HG03342 (cell line): ENCODE measurements at regions not wholly inside any gene's neighbourhood (a gene's known extent, or its start where the extent isn't known, plus 50 kb on each side); places are given as distances from the start of the nearest gene placed in this dataset.
A peak's percentile ranks its signal among the peaks of the same experiment; 100 is the strongest.

Experiments used
- ATAC-seq: cut with Tn5 transposase; IDR thresholded peaks from one replicate; pipeline ENCODE4 v1.9.1; 2021; ENCODE audit warnings: mild to moderate bottlenecking, moderate library complexity; ENCODE audit not compliant: unreplicated experiment

- no peak for ATAC-seq
These were observed 267.1 kb upstream of the TMTC4 start for GRCh38 chr13:100941377-100942368.

GRCh38 chr13:100940658-100941057 is 266.1 kb upstream of the TMTC4 start:
- ATAC-seq, result no peak

GRCh38 chr13:100933841-100934240 is 259.2 kb upstream of the TMTC4 start:
- ATAC-seq, result no peak

DNA sequence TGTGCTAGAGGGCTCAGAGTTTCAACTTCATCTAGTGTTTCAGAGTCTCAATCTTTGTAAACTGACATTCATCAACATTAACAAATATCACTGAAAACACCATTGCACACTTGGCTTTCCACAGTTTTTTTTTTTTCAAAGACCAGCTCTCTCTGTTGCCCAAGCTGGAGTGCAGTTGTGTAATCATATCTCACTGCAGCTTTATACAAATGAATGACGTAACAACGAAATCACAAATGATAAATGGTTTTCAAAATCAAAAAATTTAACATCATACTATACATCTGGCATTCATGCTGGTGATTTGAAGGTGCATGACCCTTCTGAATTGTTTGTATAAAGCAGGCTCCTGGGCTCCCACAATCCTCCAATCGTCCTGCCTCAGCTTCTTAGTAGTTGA is 248.0 kb upstream of the TMTC4 start:
- ATAC-seq, result no peak

GRCh38 chr13:100921139-100921538 is 246.5 kb upstream of the TMTC4 start:
- no peak for ATAC-seq

GRCh38 chr13:100917011-100917410 is 242.4 kb upstream of the TMTC4 start:
- no peak for ATAC-seq

GRCh38 chr13:100913143-100913542 is 238.5 kb upstream of the TMTC4 start:
- no peak for ATAC-seq

- ATAC-seq, result no peak
These were observed 229.8 kb upstream of the TMTC4 start for GRCh38 chr13:100904293-100904976.

GRCh38 chr13:100899720-100900316 is 225.2 kb upstream of the TMTC4 start:
- no peak for ATAC-seq

GRCh38 chr13:100898431-100898830 is 223.8 kb upstream of the TMTC4 start:
- ATAC-seq, result no peak

DNA sequence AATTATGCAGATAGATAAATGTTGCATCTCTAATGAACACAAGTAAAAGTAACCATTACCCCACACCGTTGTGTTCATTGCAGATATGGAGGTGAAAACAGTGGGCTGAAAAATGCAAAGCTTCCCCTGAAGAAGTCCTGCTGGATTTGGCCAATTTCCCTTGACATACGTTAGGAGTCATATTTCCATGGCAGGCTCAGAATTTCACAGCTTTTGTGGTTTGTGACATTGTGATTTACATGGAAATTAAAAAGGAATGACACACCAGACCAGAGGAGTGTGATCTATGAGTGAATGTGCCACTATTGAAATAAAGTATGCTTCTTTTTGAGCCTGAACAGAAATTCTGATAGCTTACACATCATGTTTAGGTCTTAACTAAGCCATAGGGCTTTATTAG is 221.1 kb upstream of the TMTC4 start:
- no peak for ATAC-seq

DNA sequence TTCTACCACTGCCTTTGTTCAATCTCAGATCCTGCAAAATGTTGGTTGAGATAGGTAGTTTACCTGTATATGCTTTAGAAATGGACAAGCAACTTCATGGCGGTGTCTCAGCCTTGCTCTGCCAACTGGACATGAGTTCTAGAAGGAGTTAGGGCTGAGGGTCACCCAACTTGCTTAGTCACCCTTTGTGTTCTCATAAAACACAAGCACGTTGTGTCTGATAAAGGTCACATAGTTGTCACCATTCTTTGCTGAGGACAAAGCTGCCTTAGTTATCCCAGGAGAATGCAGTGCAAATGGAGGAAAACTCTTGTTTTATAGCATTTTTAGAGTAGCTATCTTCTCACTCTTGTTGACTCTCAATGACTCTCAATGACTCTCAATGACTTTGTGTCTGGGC is 218.4 kb upstream of the TMTC4 start:
- no peak for ATAC-seq

DNA sequence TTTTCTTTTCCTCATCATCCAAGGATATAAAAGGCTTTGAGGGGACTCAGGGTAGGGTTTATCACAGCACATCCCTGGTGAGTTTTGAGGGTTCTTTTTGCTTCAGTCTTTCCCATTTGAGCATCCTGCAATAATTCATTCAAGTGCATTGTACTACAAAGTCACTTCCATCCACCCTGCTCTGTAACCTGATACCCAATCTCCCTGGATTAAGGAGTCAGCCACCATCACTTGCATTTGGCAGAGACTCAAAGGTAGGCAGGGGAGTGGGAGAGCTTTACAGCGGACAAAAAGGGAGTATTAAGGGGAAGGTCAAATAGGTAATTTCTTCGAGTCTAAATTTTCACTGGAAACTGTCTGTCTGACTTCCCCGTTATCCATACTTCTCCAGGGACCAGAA is 216.1 kb upstream of the TMTC4 start:
- ATAC-seq, result no peak

DNA sequence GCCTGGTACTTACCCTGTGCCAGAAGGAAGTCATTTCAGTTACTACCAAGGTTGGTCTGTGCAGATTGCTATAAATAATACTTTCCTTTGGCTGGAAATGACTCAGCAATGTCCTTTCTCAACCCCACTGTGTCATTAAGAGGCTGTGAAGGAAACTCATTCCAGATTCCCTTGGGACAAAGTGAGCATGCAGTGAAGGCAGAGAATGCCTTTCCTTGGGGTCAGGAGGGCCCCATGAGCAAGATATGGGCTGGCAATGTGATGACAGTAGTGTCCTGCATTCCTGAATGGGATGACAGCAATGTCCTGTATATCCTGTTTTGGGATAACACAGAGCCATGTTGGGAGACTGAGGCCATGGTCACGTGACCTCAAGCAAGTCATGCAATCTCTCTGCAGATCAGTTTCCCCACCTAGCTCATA is 213.1 kb upstream of the TMTC4 start:
- no peak for ATAC-seq

- ATAC-seq, result no peak
These were observed 208.9 kb upstream of the TMTC4 start for GRCh38 chr13:100883453-100883852.

DNA sequence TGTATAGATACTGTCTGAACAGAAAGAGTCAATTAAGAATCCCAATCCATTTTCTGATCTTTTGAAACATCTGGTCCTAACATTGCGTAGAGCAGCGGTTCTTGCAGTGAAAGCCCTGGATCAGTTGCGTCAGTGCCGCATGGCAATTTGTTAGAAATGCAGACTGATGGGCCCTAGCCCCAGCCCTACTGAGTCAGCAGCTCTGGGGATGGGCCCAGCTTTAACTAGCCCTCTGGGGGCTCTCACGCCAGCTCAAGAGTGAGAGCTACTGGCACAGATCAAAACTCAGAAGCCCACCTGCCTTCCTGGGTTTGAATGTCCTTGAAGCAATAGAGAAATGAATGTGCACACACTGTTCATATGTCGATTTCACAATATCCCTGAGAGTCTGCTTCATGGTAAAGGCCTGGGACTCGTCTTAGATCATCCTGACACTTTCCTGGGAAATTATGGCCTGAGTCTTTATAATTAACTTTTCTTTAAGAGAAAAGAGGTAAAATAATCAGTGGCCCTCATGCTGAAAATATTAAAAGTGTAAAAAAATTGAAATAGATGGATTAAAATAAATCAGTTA is 206.8 kb upstream of the TMTC4 start:
- ATAC-seq, result no peak

- ATAC-seq, result no peak
These were observed 205.6 kb upstream of the TMTC4 start for GRCh38 chr13:100880166-100880565.

DNA sequence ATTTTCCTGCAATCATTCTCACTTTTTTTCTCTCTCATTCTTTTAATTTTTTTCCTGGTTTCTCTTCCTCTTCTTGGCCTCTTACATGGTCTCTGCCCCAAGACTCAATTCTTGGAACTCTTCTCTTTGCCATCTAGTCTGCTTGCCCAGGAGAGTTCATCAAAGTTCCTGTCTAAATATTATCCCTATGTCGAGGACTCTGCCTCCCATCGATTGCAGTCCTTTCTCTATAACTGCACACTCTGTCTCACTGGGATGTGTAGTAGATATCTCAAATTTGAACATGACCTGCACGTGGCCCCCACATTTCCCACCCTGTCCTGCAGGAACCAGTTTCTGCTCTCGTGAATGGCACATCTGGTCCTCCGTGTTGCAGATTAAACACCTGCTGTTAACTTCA is 204.7 kb upstream of the TMTC4 start:
- no peak for ATAC-seq

- ATAC-seq, result no peak
These were observed 201.4 kb upstream of the TMTC4 start for GRCh38 chr13:100876044-100876403.

DNA sequence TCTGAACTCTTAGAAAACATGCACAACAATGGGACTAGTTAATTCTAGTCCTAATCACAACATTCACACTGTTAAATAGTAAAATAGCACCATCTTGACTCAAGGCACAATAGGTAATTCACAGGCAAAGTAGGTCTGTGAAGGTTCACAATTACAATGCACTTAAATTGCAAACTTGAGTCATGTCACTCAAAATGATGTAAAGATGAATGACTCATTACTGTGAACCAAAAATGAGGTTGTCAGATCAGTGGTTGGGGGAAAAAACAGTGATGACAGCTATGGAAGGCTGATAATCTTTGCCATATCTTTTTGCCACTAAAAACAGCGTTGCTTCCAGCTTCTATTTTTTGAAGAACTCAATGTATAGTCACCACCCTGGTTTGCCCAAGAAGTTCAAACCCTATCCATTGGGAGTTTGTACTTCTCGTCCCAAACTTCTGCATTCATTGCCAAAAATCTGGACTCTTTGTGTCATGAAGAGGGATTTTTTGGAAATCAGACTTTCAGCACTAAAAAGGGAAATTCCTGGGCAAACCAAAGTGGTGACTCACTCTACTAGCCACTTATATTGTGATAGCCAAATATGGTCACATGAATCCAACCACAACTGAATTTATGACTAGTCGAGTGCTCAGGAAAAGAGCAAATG is 200.9 kb upstream of the TMTC4 start:
- ATAC-seq, result peak; percentile 60

- no peak for ATAC-seq
These were observed 198.2 kb upstream of the TMTC4 start for GRCh38 chr13:100872761-100873160.
